Thyroid gland (tissue), 4 donors: ENCODE measurements at regions not wholly inside any gene's neighbourhood (a gene's known extent, or its start where the extent isn't known, plus 50 kb on each side); places are given as distances from the start of the nearest gene placed in this dataset.

Experiments
- POLR2A ChIP-seq, 2 donors: fragments of 450-650 bp; IDR thresholded peaks; one replicate each; pipeline ENCODE4 v1.6.1; 2017; ENCODE audit warnings: antibody characterized with exemption in 2 of 2, mild to moderate bottlenecking in 2 of 2, moderate library complexity in 1 of 2
- TF ChIP-seq, protein P1 (sequence below), 6 experiments: fragments of 200-600 bp in 3 of 6; fragments of 450-650 bp in 3 of 6; sonication (generic) in 3 of 6; IDR thresholded peaks; one replicate each; pipeline ENCODE4 v1.5.1; 2016 to 2019; ENCODE audit warnings: antibody characterized with exemption in 6 of 6, mild to moderate bottlenecking in 2 of 6, inconsistent platforms in 1 of 6, moderate library complexity in 1 of 6

DNA sequence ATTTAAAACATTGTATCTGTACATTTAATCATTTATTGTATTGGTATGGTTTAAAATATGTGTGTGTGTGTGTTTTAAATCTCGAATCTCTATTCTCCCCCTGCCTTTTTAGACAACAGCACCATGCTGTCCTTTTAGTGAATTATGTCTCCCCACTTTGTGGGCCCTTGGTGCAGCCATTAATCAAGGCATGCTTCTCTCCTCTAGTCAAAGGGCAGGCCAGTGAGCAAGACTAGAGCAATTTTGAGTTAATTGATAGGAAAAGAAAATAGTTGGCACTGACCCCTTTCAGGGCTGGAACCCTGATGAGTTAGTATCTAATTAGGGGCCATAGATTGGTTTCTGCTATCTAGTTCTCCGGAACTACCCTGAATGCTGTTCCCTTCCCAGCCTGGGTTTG is 111.0 kb downstream of the MAIP1 start:
- TF ChIP-seq POLR2A (IDR thresholded peaks at IDR 0.05): no peak
- TF ChIP-seq, protein P1, sequence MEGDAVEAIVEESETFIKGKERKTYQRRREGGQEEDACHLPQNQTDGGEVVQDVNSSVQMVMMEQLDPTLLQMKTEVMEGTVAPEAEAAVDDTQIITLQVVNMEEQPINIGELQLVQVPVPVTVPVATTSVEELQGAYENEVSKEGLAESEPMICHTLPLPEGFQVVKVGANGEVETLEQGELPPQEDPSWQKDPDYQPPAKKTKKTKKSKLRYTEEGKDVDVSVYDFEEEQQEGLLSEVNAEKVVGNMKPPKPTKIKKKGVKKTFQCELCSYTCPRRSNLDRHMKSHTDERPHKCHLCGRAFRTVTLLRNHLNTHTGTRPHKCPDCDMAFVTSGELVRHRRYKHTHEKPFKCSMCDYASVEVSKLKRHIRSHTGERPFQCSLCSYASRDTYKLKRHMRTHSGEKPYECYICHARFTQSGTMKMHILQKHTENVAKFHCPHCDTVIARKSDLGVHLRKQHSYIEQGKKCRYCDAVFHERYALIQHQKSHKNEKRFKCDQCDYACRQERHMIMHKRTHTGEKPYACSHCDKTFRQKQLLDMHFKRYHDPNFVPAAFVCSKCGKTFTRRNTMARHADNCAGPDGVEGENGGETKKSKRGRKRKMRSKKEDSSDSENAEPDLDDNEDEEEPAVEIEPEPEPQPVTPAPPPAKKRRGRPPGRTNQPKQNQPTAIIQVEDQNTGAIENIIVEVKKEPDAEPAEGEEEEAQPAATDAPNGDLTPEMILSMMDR (IDR thresholded peaks at IDR 0.05): no peak
